ENCODE measurements at regions not wholly inside any gene's neighbourhood (a gene's known extent, or its start where the extent isn't known, plus 50 kb on each side); places are given as distances from the start of the nearest gene placed in this dataset.

GRCh38 chr7:149564340-149565095 is 66.9 kb upstream of the ZNF746 start:
- no peak for TF ChIP-seq CTCF (conservative IDR thresholded peaks at IDR 0.05; ENCODE audit: low read length)
- no peak for TF ChIP-seq EZH2phosphoT487 (IDR thresholded peaks at IDR 0.05; ENCODE audit: borderline replicate concordance)
